ENCODE measurements at regions not wholly inside any gene's neighbourhood (a gene's known extent, or its start where the extent isn't known, plus 50 kb on each side); places are given as distances from the start of the nearest gene placed in this dataset.
"Not testable (repeated sequence)": the region's sequence is repeated elsewhere in the genome, so short reads cannot be mapped to it uniquely, and the experiment has no call there.

- no peak for ATAC-seq (replicated peaks)
- Mint-ChIP-seq H3K27me3 (peaks cover 0 to 16% of the 10 kb centered on the region in 2 donors), H3K9me3 (peaks cover 0 to 3% of the 10 kb centered on the region in 2 donors), H3K4me3 (peak overlapping the region in 1 of 2 donors; percentile 48), H3K27ac (no peak overlapping the region), H3K4me1 (ENCODE audit: low read depth in 2 of 2) (peaks cover 2 to 3% of the 10 kb centered on the region in 2 donors), H3K36me3 (ENCODE audit: insufficient read depth) (no peaks in the 10 kb centered on the region)
- no peak for DNase-seq
Observed at GRCh38 chr19:37303591-37304171, 67.2 kb upstream of the ZNF527 start.

GRCh38 chr19:37304190-37304883 lies 66.6 kb upstream of the ZNF527 start:
- no peak for DNase-seq
- no peak for ATAC-seq (replicated peaks)
- H3K27ac Mint-ChIP-seq = no peak overlapping the region
- H3K4me1 Mint-ChIP-seq (ENCODE audit: low read depth in 2 of 2) = peaks cover 2 to 3% of the 10 kb centered on the region in 2 donors
- H3K9me3 Mint-ChIP-seq = peaks cover 0 to 3% of the 10 kb centered on the region in 2 donors
- peaks cover 0 to 16% of the 10 kb centered on the region in 2 donors for H3K27me3 Mint-ChIP-seq
- H3K36me3 Mint-ChIP-seq (ENCODE audit: insufficient read depth) = no peaks in the 10 kb centered on the region
- H3K4me3 Mint-ChIP-seq = peak overlapping the region in 1 of 2 donors; percentile 48

GRCh38 chr19:37304884-37305255 lies 66.0 kb upstream of the ZNF527 start:
- no peak overlapping the region for H3K4me3 Mint-ChIP-seq
- peaks cover 0 to 3% of the 10 kb centered on the region in 2 donors for H3K9me3 Mint-ChIP-seq
- no peak overlapping the region for H3K27ac Mint-ChIP-seq
- no peaks in the 10 kb centered on the region for H3K36me3 Mint-ChIP-seq (ENCODE audit: insufficient read depth)
- peaks cover 2 to 4% of the 10 kb centered on the region in 2 donors for H3K4me1 Mint-ChIP-seq (ENCODE audit: low read depth in 2 of 2)
- DNase-seq (no peak), ATAC-seq (replicated peaks) (no peak)
- H3K27me3 Mint-ChIP-seq = peaks cover 0 to 17% of the 10 kb centered on the region in 2 donors

GRCh38 chr19:37306383-37306963 lies 64.4 kb upstream of the ZNF527 start:
- Mint-ChIP-seq H3K9me3 (peaks cover 0 to 3% of the 10 kb centered on the region in 2 donors), H3K4me3 (no peak overlapping the region), H3K27me3 (peaks cover 0 to 22% of the 10 kb centered on the region in 2 donors), H3K27ac (no peak overlapping the region), H3K4me1 (ENCODE audit: low read depth in 2 of 2) (peaks cover 5 to 6% of the 10 kb centered on the region in 2 donors), H3K36me3 (ENCODE audit: insufficient read depth) (no peaks in the 10 kb centered on the region)
- ATAC-seq (replicated peaks) (no peak), DNase-seq (no peak)

- peak in 2 of 3 experiments; percentile 11 to 19 for DNase-seq
- peaks cover 0 to 18% of the 10 kb centered on the region in 2 donors for H3K27me3 Mint-ChIP-seq
- H3K27ac Mint-ChIP-seq = no peak overlapping the region
- no peaks in the 10 kb centered on the region for H3K9me3 Mint-ChIP-seq
- peaks cover 3% of the 10 kb centered on the region for H3K36me3 Mint-ChIP-seq (ENCODE audit: insufficient read depth)
- H3K4me1 Mint-ChIP-seq (ENCODE audit: low read depth in 2 of 2) = peaks cover 12% of the 10 kb centered on the region in 2 donors
- H3K4me3 Mint-ChIP-seq = no peak overlapping the region
- ATAC-seq (replicated peaks) = peak; percentile 35
Observed at GRCh38 chr19:37309834-37310575, 60.9 kb upstream of the ZNF527 start.

- H3K36me3 Mint-ChIP-seq (ENCODE audit: insufficient read depth) = peaks cover 18% of the 10 kb centered on the region
- ATAC-seq (replicated peaks) (peak; percentile 33), DNase-seq (peak in 1 of 3 experiments; percentile 27)
- H3K4me3 Mint-ChIP-seq = peak overlapping the region; percentile 35 to 42
- H3K27ac Mint-ChIP-seq = peak overlapping the region in 1 of 2 donors; percentile 7
- H3K4me1 Mint-ChIP-seq (ENCODE audit: low read depth in 2 of 2) = peaks cover 16% of the 10 kb centered on the region in 2 donors
- not testable (repeated sequence) for H3K9me3 Mint-ChIP-seq
- peaks cover 0 to 18% of the 10 kb centered on the region in 2 donors for H3K27me3 Mint-ChIP-seq
Observed at GRCh38 chr19:37312531-37313334, 58.2 kb upstream of the ZNF527 start.

- H3K27ac Mint-ChIP-seq = peak overlapping the region in 1 of 2 donors; percentile 7
- peaks cover 16 to 17% of the 10 kb centered on the region in 2 donors for H3K4me1 Mint-ChIP-seq (ENCODE audit: low read depth in 2 of 2)
- H3K9me3 Mint-ChIP-seq = no peaks in the 10 kb centered on the region
- ATAC-seq (replicated peaks) (no peak), DNase-seq (no peak)
- peak overlapping the region; percentile 35 to 42 for H3K4me3 Mint-ChIP-seq
- peaks cover 0 to 18% of the 10 kb centered on the region in 2 donors for H3K27me3 Mint-ChIP-seq
- peaks cover 21% of the 10 kb centered on the region for H3K36me3 Mint-ChIP-seq (ENCODE audit: insufficient read depth)
Observed at GRCh38 chr19:37313335-37313627, 57.6 kb upstream of the ZNF527 start.

GRCh38 chr19:37317403-37318209 lies 53.3 kb upstream of the ZNF527 start:
- Mint-ChIP-seq H3K4me1 (ENCODE audit: low read depth in 2 of 2) (peaks cover 39 to 42% of the 10 kb centered on the region in 2 donors), H3K27ac (peak overlapping the region; percentile 95 to 99), H3K4me3 (peak overlapping the region; percentile 95 to 99), H3K27me3 (peaks cover 0 to 12% of the 10 kb centered on the region in 2 donors), H3K9me3 (no peaks in the 10 kb centered on the region), H3K36me3 (ENCODE audit: insufficient read depth) (peaks cover 27% of the 10 kb centered on the region)
- DNase-seq (peak; percentile 92 to 93 (median 93)), ATAC-seq (replicated peaks) (peak; percentile 94)

- not testable (repeated sequence) for DNase-seq; H3K9me3 Mint-ChIP-seq; ATAC-seq (replicated peaks); H3K27me3 Mint-ChIP-seq; H3K4me3 Mint-ChIP-seq
- H3K36me3 Mint-ChIP-seq (ENCODE audit: insufficient read depth) = peaks cover 47% of the 10 kb centered on the region
- H3K27ac Mint-ChIP-seq = peak overlapping the region in 1 of 2 donors; percentile 53
- peaks cover 33% of the 10 kb centered on the region in 2 donors for H3K4me1 Mint-ChIP-seq (ENCODE audit: low read depth in 2 of 2)
Observed at GRCh38 chr19:37320988-37321387, 49.9 kb upstream of the ZNF527 start.

Measured in effector memory CD8-positive, alpha-beta T cell (primary cell).